Stomach smooth muscle (tissue), 2 donors: ENCODE measurements at regions not wholly inside any gene's neighbourhood (a gene's known extent, or its start where the extent isn't known, plus 50 kb on each side); places are given as distances from the start of the nearest gene placed in this dataset.
"Not testable (repeated sequence)": the region's sequence is repeated elsewhere in the genome, so short reads cannot be mapped to it uniquely, and the experiment has no call there.

Source experiments
- H3K27ac ChIP-seq: one replicate; pipeline ENCODE4 v1.7.0; 2013; ENCODE audit warnings: mild to moderate bottlenecking, low read length, inconsistent platforms
- H3K27me3 ChIP-seq, 2 donors: one replicate each; pipeline ENCODE4 v1.7.0; 2013; ENCODE audit warnings: low read length in 2 of 2; ENCODE audit not compliant: insufficient read depth in 2 of 2, control insufficient read depth in 1 of 2
- H3K36me3 ChIP-seq, 2 donors: one replicate each; pipeline ENCODE4 v1.7.0; 2013; ENCODE audit warnings: low read length in 2 of 2; ENCODE audit not compliant: control insufficient read depth in 2 of 2, insufficient read depth in 2 of 2
- H3K4me1 ChIP-seq: one replicate; pipeline ENCODE4 v1.7.0; 2013; ENCODE audit warnings: low read length; ENCODE audit not compliant: control insufficient read depth, insufficient read depth
- H3K4me3 ChIP-seq, 2 donors: one replicate each; pipeline ENCODE4 v1.7.0; 2013; ENCODE audit warnings: low read length in 2 of 2
- H3K9ac ChIP-seq, 2 donors: one replicate each; pipeline ENCODE4 v1.7.0; 2013; ENCODE audit warnings: low read length in 2 of 2, mild to moderate bottlenecking in 1 of 2
- H3K9me3 ChIP-seq, 2 donors: one replicate each; pipeline ENCODE4 v1.7.0; 2013; ENCODE audit warnings: low read length in 2 of 2; ENCODE audit not compliant: control insufficient read depth in 2 of 2
- donor health status: healthy.
- donor health status: Pancreatic carcinoma.

- not testable (repeated sequence) for H3K9ac ChIP-seq, H3K27me3 ChIP-seq, H3K9me3 ChIP-seq, H3K4me1 ChIP-seq, H3K4me3 ChIP-seq, H3K27ac ChIP-seq, H3K36me3 ChIP-seq
Measured at GRCh38 chr2:87636246-87636645, 111.6 kb upstream of the PLGLB2 start.

GRCh38 chr2:87636735-87637134 lies 111.2 kb upstream of the PLGLB2 start:
- not testable (repeated sequence) for H3K4me3 ChIP-seq, H3K9ac ChIP-seq, H3K27me3 ChIP-seq, H3K36me3 ChIP-seq, H3K27ac ChIP-seq, H3K9me3 ChIP-seq, H3K4me1 ChIP-seq

GRCh38 chr2:87637249-87637990 lies 110.5 kb upstream of the PLGLB2 start:
- H3K4me3 ChIP-seq, H3K36me3 ChIP-seq, H3K9me3 ChIP-seq, H3K27ac ChIP-seq, H3K27me3 ChIP-seq, H3K9ac ChIP-seq, H3K4me1 ChIP-seq: not testable (repeated sequence)

- not testable (repeated sequence) for H3K27ac ChIP-seq, H3K27me3 ChIP-seq, H3K36me3 ChIP-seq, H3K9me3 ChIP-seq, H3K9ac ChIP-seq, H3K4me1 ChIP-seq, H3K4me3 ChIP-seq
Measured at GRCh38 chr2:87638114-87638807, 109.6 kb upstream of the PLGLB2 start.

GRCh38 chr2:87638872-87639271 lies 109.0 kb upstream of the PLGLB2 start:
- not testable (repeated sequence) for H3K27me3 ChIP-seq, H3K9ac ChIP-seq, H3K4me3 ChIP-seq, H3K9me3 ChIP-seq, H3K4me1 ChIP-seq, H3K27ac ChIP-seq, H3K36me3 ChIP-seq

- not testable (repeated sequence) for H3K27me3 ChIP-seq, H3K4me1 ChIP-seq, H3K36me3 ChIP-seq, H3K4me3 ChIP-seq, H3K27ac ChIP-seq, H3K9ac ChIP-seq, H3K9me3 ChIP-seq
Measured at GRCh38 chr2:87639801-87640440, 108.0 kb upstream of the PLGLB2 start.

- not testable (repeated sequence) for H3K9me3 ChIP-seq, H3K4me1 ChIP-seq, H3K4me3 ChIP-seq, H3K36me3 ChIP-seq, H3K9ac ChIP-seq, H3K27me3 ChIP-seq, H3K27ac ChIP-seq
Measured at GRCh38 chr2:87640961-87641563, 106.8 kb upstream of the PLGLB2 start.

- not testable (repeated sequence) for H3K9me3 ChIP-seq, H3K4me3 ChIP-seq, H3K36me3 ChIP-seq, H3K27me3 ChIP-seq, H3K9ac ChIP-seq, H3K27ac ChIP-seq, H3K4me1 ChIP-seq
Measured at GRCh38 chr2:87643165-87643564, 104.7 kb upstream of the PLGLB2 start.

- not testable (repeated sequence) for H3K4me3 ChIP-seq, H3K9me3 ChIP-seq, H3K4me1 ChIP-seq, H3K9ac ChIP-seq, H3K36me3 ChIP-seq, H3K27ac ChIP-seq, H3K27me3 ChIP-seq
Measured at GRCh38 chr2:87647737-87648498, 100.0 kb upstream of the PLGLB2 start.

GRCh38 chr2:87648815-87649214 lies 99.1 kb upstream of the PLGLB2 start:
- H3K9me3 ChIP-seq, H3K27me3 ChIP-seq, H3K27ac ChIP-seq, H3K4me3 ChIP-seq, H3K9ac ChIP-seq, H3K36me3 ChIP-seq, H3K4me1 ChIP-seq: not testable (repeated sequence)
